DOHH2 (cell line): ENCODE measurements at regions not wholly inside any gene's neighbourhood (a gene's known extent, or its start where the extent isn't known, plus 50 kb on each side); places are given as distances from the start of the nearest gene placed in this dataset.

ENCODE experiments used
- H3F3A ChIP-seq: fragments of 200-600 bp; sonication (generic), shearing (Covaris generic); 2 replicates; pipeline ENCODE4 v1.6.0; 2016; ENCODE audit warnings: antibody characterized with exemption, mild to moderate bottlenecking; ENCODE audit not compliant: control insufficient read depth, insufficient read depth
- H3K27ac ChIP-seq: fragments of 200-600 bp; sonication (generic); 2 replicates; pipeline ENCODE4 v1.5.1; 2014; ENCODE audit warnings: low read depth, mild to moderate bottlenecking, low read length, moderate library complexity
- H3K27me3 ChIP-seq: fragments of 200-600 bp; sonication (generic); 2 replicates; pipeline ENCODE4 v1.6.1; 2014; ENCODE audit warnings: mild to moderate bottlenecking, low read length, mixed read lengths; ENCODE audit not compliant: control insufficient read depth
- H3K36me3 ChIP-seq: fragments of 200-600 bp; sonication (generic); 2 replicates; pipeline ENCODE4 v1.6.1; 2014; ENCODE audit warnings: mild to moderate bottlenecking, low read length, moderate library complexity, mixed read lengths; ENCODE audit not compliant: control insufficient read depth
- H3K4me1 ChIP-seq: fragments of 200-600 bp; sonication (generic); 2 replicates; pipeline ENCODE4 v1.6.1; 2014; ENCODE audit warnings: mild to moderate bottlenecking, low read length, mixed read lengths; ENCODE audit not compliant: control insufficient read depth
- H3K4me2 ChIP-seq: fragments of 200-600 bp; sonication (generic); 2 replicates; pipeline ENCODE4 v1.6.0; 2014; ENCODE audit warnings: mild to moderate bottlenecking, low read length, moderate library complexity
- H3K4me3 ChIP-seq: fragments of 200-600 bp; sonication (generic); 2 replicates; pipeline ENCODE4 v1.5.1; 2014; ENCODE audit warnings: mild to moderate bottlenecking, low read length, mixed read lengths
- H3K79me2 ChIP-seq: fragments of 200-600 bp; sonication (generic); 2 replicates; pipeline ENCODE4 v1.6.1; 2014; ENCODE audit warnings: mild to moderate bottlenecking, low read length, mixed read lengths; ENCODE audit not compliant: control insufficient read depth
- H3K9me2 ChIP-seq: fragments of 200-600 bp; sonication (generic); replicated peaks from 2 replicates; pipeline ENCODE4 v1.6.1; 2014; ENCODE audit warnings: mild to moderate bottlenecking, low read length, mixed read lengths; ENCODE audit not compliant: control insufficient read depth
- H3K9me3 ChIP-seq: fragments of 200-600 bp; sonication (generic); 2 replicates; pipeline ENCODE4 v1.6.1; 2014; ENCODE audit warnings: antibody characterized with exemption, low read length, mixed read lengths; ENCODE audit not compliant: control insufficient read depth, insufficient read depth
- H4K20me1 ChIP-seq: fragments of 200-600 bp; sonication (generic); 2 replicates; pipeline ENCODE4 v1.6.0; 2014; ENCODE audit warnings: low read depth, mild to moderate bottlenecking, antibody characterized with exemption, low read length, moderate library complexity; ENCODE audit not compliant: control insufficient read depth, insufficient read depth
- CTCF ChIP-seq: fragments of 200-600 bp; sonication (generic); IDR thresholded peaks from one replicate; pipeline ENCODE4 v1.5.1; 2014; ENCODE audit warnings: antibody characterized with exemption, mild to moderate bottlenecking, low read depth, low read length; ENCODE audit not compliant: poor library complexity, severe bottlenecking
- EZH2phosphoT487 ChIP-seq: fragments of 200-600 bp; sonication (generic); IDR thresholded peaks from 2 replicates; pipeline ENCODE4 v1.6.1; 2017; ENCODE audit warnings: borderline replicate concordance, mild to moderate bottlenecking, antibody characterized with exemption, low read length, moderate library complexity, mixed read lengths

GRCh38 chr1:230519246-230519645 lies 93.1 kb upstream of the PGBD5 start:
- Histone ChIP-seq H3K9me3 (no peaks in the 10 kb centered on the region), H3F3A (no peaks in the 10 kb centered on the region), H3K79me2 (no peaks in the 10 kb centered on the region), H3K4me2 (no peak overlapping the region), H3K4me3 (no peak overlapping the region), H3K27me3 (0 out of 2 replicates have a peak, but pooled peaks cover 2% of the 10 kb centered on the region), H4K20me1 (no peaks in the 10 kb centered on the region), H3K4me1 (no peaks in the 10 kb centered on the region), H3K27ac (no peak overlapping the region), H3K36me3 (no peaks in the 10 kb centered on the region), H3K9me2 (no peaks in the 10 kb centered on the region)
- TF ChIP-seq CTCF (no peak), EZH2phosphoT487 (no peak)

GRCh38 chr1:230518511-230518910 lies 92.4 kb upstream of the PGBD5 start:
- no peaks in the 10 kb centered on the region for H3K9me2 ChIP-seq
- no peak overlapping the region for H3K27ac ChIP-seq
- no peak overlapping the region for H3K4me3 ChIP-seq

GRCh38 chr1:230517786-230518185 lies 91.7 kb upstream of the PGBD5 start:
- Histone ChIP-seq H3K79me2 (no peaks in the 10 kb centered on the region), H3K4me2 (no peak overlapping the region), H3K36me3 (no peaks in the 10 kb centered on the region), H3K9me3 (no peaks in the 10 kb centered on the region), H4K20me1 (no peaks in the 10 kb centered on the region), H3K27me3 (0 out of 2 replicates have a peak, but pooled peaks cover 2% of the 10 kb centered on the region), H3F3A (no peaks in the 10 kb centered on the region), H3K4me1 (no peaks in the 10 kb centered on the region), H3K27ac (no peak overlapping the region), H3K9me2 (no peaks in the 10 kb centered on the region), H3K4me3 (no peak overlapping the region)
- TF ChIP-seq CTCF: no peak
- no peak for TF ChIP-seq EZH2phosphoT487

More at GRCh38 chr1:230518511-230518910, 92.4 kb upstream of the PGBD5 start:
- Histone ChIP-seq H4K20me1 (no peaks in the 10 kb centered on the region), H3F3A (no peaks in the 10 kb centered on the region), H3K4me1 (no peaks in the 10 kb centered on the region), H3K9me3 (no peaks in the 10 kb centered on the region), H3K79me2 (no peaks in the 10 kb centered on the region), H3K36me3 (no peaks in the 10 kb centered on the region), H3K4me2 (no peak overlapping the region), H3K27me3 (0 out of 2 replicates have a peak, but pooled peaks cover 2% of the 10 kb centered on the region)
- TF ChIP-seq CTCF (no peak), EZH2phosphoT487 (no peak)
